ENCODE measurements at regions not wholly inside any gene's neighbourhood (a gene's known extent, or its start where the extent isn't known, plus 50 kb on each side); places are given as distances from the start of the nearest gene placed in this dataset.

GRCh38 chr6:44739181-44739580, 351.7 kb downstream of the CDC5L start:
- H3K9ac ChIP-seq (ENCODE audit: control insufficient read depth, extremely low read depth, insufficient read depth, low read length): no peak overlapping the region
- H3K9me1 ChIP-seq (ENCODE audit: control insufficient read depth, extremely low read depth, insufficient read depth, low read length): no peaks in the 10 kb centered on the region
- DNase-seq (ENCODE audit: low read depth, low spot score): no peak
- TF ChIP-seq, protein P1, sequence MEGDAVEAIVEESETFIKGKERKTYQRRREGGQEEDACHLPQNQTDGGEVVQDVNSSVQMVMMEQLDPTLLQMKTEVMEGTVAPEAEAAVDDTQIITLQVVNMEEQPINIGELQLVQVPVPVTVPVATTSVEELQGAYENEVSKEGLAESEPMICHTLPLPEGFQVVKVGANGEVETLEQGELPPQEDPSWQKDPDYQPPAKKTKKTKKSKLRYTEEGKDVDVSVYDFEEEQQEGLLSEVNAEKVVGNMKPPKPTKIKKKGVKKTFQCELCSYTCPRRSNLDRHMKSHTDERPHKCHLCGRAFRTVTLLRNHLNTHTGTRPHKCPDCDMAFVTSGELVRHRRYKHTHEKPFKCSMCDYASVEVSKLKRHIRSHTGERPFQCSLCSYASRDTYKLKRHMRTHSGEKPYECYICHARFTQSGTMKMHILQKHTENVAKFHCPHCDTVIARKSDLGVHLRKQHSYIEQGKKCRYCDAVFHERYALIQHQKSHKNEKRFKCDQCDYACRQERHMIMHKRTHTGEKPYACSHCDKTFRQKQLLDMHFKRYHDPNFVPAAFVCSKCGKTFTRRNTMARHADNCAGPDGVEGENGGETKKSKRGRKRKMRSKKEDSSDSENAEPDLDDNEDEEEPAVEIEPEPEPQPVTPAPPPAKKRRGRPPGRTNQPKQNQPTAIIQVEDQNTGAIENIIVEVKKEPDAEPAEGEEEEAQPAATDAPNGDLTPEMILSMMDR (optimal IDR thresholded peaks at IDR 0.05 in 1 of 3, IDR thresholded peaks at IDR 0.05 in 1 of 3, conservative IDR thresholded peaks at IDR 0.05 in 1 of 3; ENCODE audit: extremely low read depth in 1 of 3, insufficient read depth in 2 of 3, low read length in 3 of 3): no peak
- TF ChIP-seq EZH2 (IDR thresholded peaks at IDR 0.05; ENCODE audit: low read length): no peak
- no peaks in the 10 kb centered on the region for H4K20me1 ChIP-seq (ENCODE audit: control insufficient read depth, extremely low read depth, insufficient read depth, low read length)
- dilution Hi-C loops (cut with MboI; ENCODE audit: extremely low pct_ligation_motif_present, low sequenced_read_pairs): no loop called here
- no peaks in the 10 kb centered on the region for H3K27me3 ChIP-seq (ENCODE audit: control insufficient read depth, extremely low read depth, insufficient read depth, low read length)
- no peaks in the 10 kb centered on the region for H3K79me2 ChIP-seq (ENCODE audit: control insufficient read depth, insufficient read depth, low read length)
- no peaks in the 10 kb centered on the region for H3K9me3 ChIP-seq (ENCODE audit: control insufficient read depth, low read depth, low read length)
- H3K27ac ChIP-seq (ENCODE audit: control insufficient read depth, insufficient read depth, low read length): no peak overlapping the region
- no peaks in the 10 kb centered on the region for H3K4me1 ChIP-seq (ENCODE audit: control insufficient read depth, extremely low read depth, insufficient read depth, low read length)
- no peaks in the 10 kb centered on the region for H3K36me3 ChIP-seq (ENCODE audit: control insufficient read depth in 2 of 2, extremely low read depth in 1 of 2, insufficient read depth in 2 of 2, low read length in 2 of 2)
- no peak overlapping the region for H2AFZ ChIP-seq (ENCODE audit: control insufficient read depth, low read length)
- FAIRE-seq: no peak
- H3K4me2 ChIP-seq (ENCODE audit: control insufficient read depth, extremely low read depth, insufficient read depth, low read depth, low read length): no peak overlapping the region
- H3K4me3 ChIP-seq (ENCODE audit: control insufficient read depth in 2 of 3, extremely low read depth in 1 of 3, insufficient read depth in 2 of 3, low read depth in 1 of 3, low read length in 3 of 3): no peak overlapping the region

DNA sequence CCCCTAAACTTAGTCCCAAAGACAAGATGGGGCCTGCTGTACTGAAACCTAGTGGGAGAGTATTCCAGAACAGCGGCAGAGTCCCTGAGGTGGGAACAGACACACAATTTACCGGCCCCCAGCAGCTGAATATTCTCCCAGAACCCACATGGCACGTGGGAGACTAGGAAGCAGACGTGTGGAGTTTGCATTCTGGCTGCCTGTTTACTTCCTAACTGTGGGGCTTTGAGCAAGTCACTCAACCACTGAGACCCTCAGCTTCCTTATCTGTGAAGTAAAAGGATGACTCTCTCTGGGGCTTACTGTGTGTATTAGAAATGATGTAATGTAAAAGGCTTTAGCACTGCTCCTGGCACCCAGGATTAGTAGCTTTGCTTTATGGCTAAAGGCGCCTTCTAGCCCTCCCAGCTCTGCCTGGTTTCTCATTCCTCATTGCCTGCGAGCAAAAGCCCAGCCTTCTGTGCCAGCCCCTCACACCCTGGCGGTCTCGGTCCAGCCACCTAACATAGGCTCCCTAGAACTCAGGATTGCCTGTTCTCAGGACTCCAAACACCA, 353.1 kb downstream of the CDC5L start:
- Histone ChIP-seq H3K27ac (ENCODE audit: control insufficient read depth, insufficient read depth, low read length) (no peak overlapping the region), H3K36me3 (ENCODE audit: control insufficient read depth in 2 of 2, extremely low read depth in 1 of 2, insufficient read depth in 2 of 2, low read length in 2 of 2) (no peaks in the 10 kb centered on the region), H3K79me2 (ENCODE audit: control insufficient read depth, insufficient read depth, low read length) (no peaks in the 10 kb centered on the region), H3K9ac (ENCODE audit: control insufficient read depth, extremely low read depth, insufficient read depth, low read length) (no peak overlapping the region), H3K9me1 (ENCODE audit: control insufficient read depth, extremely low read depth, insufficient read depth, low read length) (no peaks in the 10 kb centered on the region), H4K20me1 (ENCODE audit: control insufficient read depth, extremely low read depth, insufficient read depth, low read length) (no peaks in the 10 kb centered on the region), H3K27me3 (ENCODE audit: control insufficient read depth, extremely low read depth, insufficient read depth, low read length) (no peaks in the 10 kb centered on the region), H2AFZ (ENCODE audit: control insufficient read depth, low read length) (no peak overlapping the region), H3K4me1 (ENCODE audit: control insufficient read depth, extremely low read depth, insufficient read depth, low read length) (no peaks in the 10 kb centered on the region), H3K9me3 (ENCODE audit: control insufficient read depth, low read depth, low read length) (no peaks in the 10 kb centered on the region), H3K4me3 (ENCODE audit: control insufficient read depth in 2 of 3, extremely low read depth in 1 of 3, insufficient read depth in 2 of 3, low read depth in 1 of 3, low read length in 3 of 3) (no peak overlapping the region), H3K4me2 (ENCODE audit: control insufficient read depth, extremely low read depth, insufficient read depth, low read depth, low read length) (no peak overlapping the region)
- no peak for TF ChIP-seq EZH2 (IDR thresholded peaks at IDR 0.05; ENCODE audit: low read length)
- TF ChIP-seq, protein P1 (optimal IDR thresholded peaks at IDR 0.05 in 1 of 3, IDR thresholded peaks at IDR 0.05 in 1 of 3, conservative IDR thresholded peaks at IDR 0.05 in 1 of 3; ENCODE audit: extremely low read depth in 1 of 3, insufficient read depth in 2 of 3, low read length in 3 of 3): no peak
- FAIRE-seq (no peak), DNase-seq (ENCODE audit: low read depth, low spot score) (no peak)
- dilution Hi-C loops (cut with MboI; ENCODE audit: extremely low pct_ligation_motif_present, low sequenced_read_pairs): no loop called here
